BLaER1 (cell line): ENCODE measurements at regions not wholly inside any gene's neighbourhood (a gene's known extent, or its start where the extent isn't known, plus 50 kb on each side); places are given as distances from the start of the nearest gene placed in this dataset.
"Not testable (repeated sequence)": the region's sequence is repeated elsewhere in the genome, so short reads cannot be mapped to it uniquely, and the experiment has no call there.

Source experiments
- H3K27ac ChIP-seq: shearing (Covaris generic); formaldehyde crosslinking; 2 replicates; pipeline ENCODE4 v1.8.1; 2022
- H3K27me3 ChIP-seq: shearing (Covaris generic); formaldehyde crosslinking; 2 replicates; pipeline ENCODE4 v1.8.1; 2022
- H3K36me3 ChIP-seq: shearing (Covaris generic); formaldehyde crosslinking; 2 replicates; pipeline ENCODE4 v1.8.1; 2022
- H3K4me1 ChIP-seq: shearing (Covaris generic); formaldehyde crosslinking; 2 replicates; pipeline ENCODE4 v1.8.1; 2022
- H3K4me2 ChIP-seq: shearing (Covaris generic); formaldehyde crosslinking; 2 replicates; pipeline ENCODE4 v1.8.1; 2022
- H3K4me3 ChIP-seq: shearing (Covaris generic); formaldehyde crosslinking; 2 replicates; pipeline ENCODE4 v1.8.1; 2022
- H3K9ac ChIP-seq: shearing (Covaris generic); formaldehyde crosslinking; 2 replicates; pipeline ENCODE4 v1.8.1; 2022
- H3K9me3 ChIP-seq: shearing (Covaris generic); formaldehyde crosslinking; 2 replicates; pipeline ENCODE4 v1.8.1; 2022
- H4K20me1 ChIP-seq: shearing (Covaris generic); formaldehyde crosslinking; 2 replicates; pipeline ENCODE4 v1.8.1; 2022
- Cebpa-rat ChIP-seq: shearing (Covaris generic); IDR thresholded peaks from 2 replicates; pipeline ENCODE4 v1.8.1; 2022

DNA sequence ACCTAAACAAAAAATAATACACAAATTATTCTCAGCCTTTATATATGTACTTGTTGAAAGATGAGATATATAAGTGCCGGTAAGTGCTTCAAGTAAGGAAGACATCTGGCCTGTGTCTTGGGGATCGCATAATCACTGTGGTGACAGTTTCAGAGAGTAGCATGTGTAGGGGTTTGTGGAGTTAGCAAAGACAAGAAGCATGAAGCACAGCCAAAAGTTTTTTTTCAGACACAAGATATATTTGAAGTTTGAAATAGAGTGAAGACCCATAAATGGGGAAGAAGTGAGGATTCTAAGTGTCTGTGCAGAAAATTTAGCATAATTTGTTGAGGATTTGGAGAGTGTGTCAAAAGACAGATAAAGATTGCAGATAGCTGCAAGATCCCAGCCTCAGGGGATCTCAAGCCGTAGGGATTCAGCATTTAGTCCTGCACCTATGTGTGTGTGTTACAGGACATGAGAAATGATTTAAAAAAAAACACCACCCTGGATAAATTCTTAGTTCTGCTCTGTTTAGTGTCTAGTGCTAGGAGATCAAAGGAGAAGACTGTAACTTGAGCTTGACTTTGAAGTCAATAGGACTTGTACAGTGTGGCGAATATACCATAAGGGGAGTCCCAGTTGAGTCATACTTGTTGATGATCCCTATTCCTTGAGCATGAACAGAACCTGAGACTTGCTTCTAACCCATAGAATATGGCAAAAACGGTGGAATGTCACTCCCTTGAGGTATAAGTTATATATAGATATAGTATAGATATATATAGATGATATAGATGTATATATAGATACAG lies 123.9 kb upstream of the GRM7 start:
- Histone ChIP-seq H3K4me1 (no peaks in the 10 kb centered on the region), H3K27me3 (no peaks in the 10 kb centered on the region), H3K4me2 (no peak overlapping the region), H4K20me1 (no peaks in the 10 kb centered on the region), H3K27ac (no peak overlapping the region), H3K9ac (no peak overlapping the region), H3K36me3 (no peaks in the 10 kb centered on the region), H3K4me3 (no peak overlapping the region), H3K9me3 (no peaks in the 10 kb centered on the region)
- TF ChIP-seq Cebpa-rat: no peak

DNA sequence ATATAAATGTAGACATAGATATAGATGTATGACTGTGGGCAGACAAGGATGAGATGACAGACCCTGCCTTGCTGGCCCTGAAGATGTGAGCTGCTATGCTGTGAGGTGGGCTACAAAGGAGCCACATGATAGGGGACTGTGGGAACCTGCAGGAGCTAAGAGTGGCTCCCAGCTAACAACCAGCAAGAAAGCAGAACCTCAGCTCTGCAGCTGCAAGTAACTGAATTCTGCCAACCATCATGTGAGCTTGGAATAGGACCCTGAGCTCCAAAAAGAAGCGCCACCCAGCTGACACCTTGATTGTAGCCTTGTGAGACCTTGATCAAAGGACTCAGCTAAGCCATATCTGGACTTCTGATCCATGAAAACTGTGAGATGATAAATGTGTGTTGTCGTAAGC lies 123.3 kb upstream of the GRM7 start:
- Histone ChIP-seq H4K20me1 (no peaks in the 10 kb centered on the region), H3K36me3 (no peaks in the 10 kb centered on the region), H3K4me2 (no peak overlapping the region), H3K4me1 (no peaks in the 10 kb centered on the region), H3K27me3 (no peaks in the 10 kb centered on the region), H3K9ac (no peak overlapping the region), H3K9me3 (no peaks in the 10 kb centered on the region), H3K4me3 (no peak overlapping the region), H3K27ac (no peak overlapping the region)
- no peak for TF ChIP-seq Cebpa-rat

- Histone ChIP-seq H3K27ac (no peak overlapping the region), H3K4me2 (no peak overlapping the region), H3K9me3 (no peaks in the 10 kb centered on the region), H3K9ac (no peak overlapping the region), H4K20me1 (no peaks in the 10 kb centered on the region), H3K36me3 (no peaks in the 10 kb centered on the region), H3K27me3 (no peaks in the 10 kb centered on the region), H3K4me3 (no peak overlapping the region), H3K4me1 (no peaks in the 10 kb centered on the region)
- TF ChIP-seq Cebpa-rat: no peak
These were observed 121.6 kb upstream of the GRM7 start for GRCh38 chr3:6739288-6739687.

DNA sequence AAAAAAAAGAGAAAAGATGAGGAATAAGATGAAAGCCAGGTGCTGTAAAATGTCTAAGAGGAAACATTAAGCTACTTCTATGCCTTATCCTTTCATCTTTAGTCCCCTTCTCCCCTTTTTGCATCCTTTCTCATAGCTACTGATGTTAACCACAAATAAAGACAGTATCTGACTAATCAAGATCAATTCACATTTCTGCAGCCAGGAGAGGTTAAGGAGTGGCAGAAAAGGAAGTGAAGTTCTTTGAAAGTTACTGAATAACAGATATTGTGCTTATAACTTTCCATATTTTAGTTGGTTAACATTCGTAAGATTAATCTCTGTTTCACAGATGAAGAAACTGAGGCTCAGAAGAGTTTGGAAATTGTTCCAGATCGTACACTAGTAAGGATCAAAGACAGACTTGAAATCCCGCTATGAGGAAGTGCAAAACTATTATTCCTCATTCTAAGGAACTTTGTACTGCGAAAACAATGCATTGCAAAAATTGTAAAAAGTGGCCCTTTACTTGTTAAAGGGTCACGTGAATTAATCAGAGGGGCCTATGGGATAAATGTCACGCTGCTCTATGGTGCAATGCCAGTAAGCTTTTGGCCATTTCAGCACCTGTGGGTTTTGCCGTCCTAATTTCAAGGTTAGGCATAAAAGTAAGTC lies 117.7 kb upstream of the GRM7 start:
- no peak for TF ChIP-seq Cebpa-rat
- no peaks in the 10 kb centered on the region for H3K36me3 ChIP-seq
- H3K9me3 ChIP-seq: no peaks in the 10 kb centered on the region
- H3K4me1 ChIP-seq: no peaks in the 10 kb centered on the region
- H3K4me3 ChIP-seq: no peak overlapping the region
- H4K20me1 ChIP-seq: no peaks in the 10 kb centered on the region
- H3K27ac ChIP-seq: no peak overlapping the region
- H3K27me3 ChIP-seq: no peaks in the 10 kb centered on the region
- H3K4me2 ChIP-seq: no peak overlapping the region
- H3K9ac ChIP-seq: no peak overlapping the region

GRCh38 chr3:6746443-6746842 lies 114.5 kb upstream of the GRM7 start:
- Histone ChIP-seq H3K9ac (no peak overlapping the region), H3K9me3 (no peaks in the 10 kb centered on the region), H3K4me3 (no peak overlapping the region), H3K27me3 (no peaks in the 10 kb centered on the region), H4K20me1 (no peaks in the 10 kb centered on the region), H3K4me1 (no peaks in the 10 kb centered on the region), H3K4me2 (no peak overlapping the region), H3K27ac (no peak overlapping the region), H3K36me3 (no peaks in the 10 kb centered on the region)
- no peak for TF ChIP-seq Cebpa-rat

DNA sequence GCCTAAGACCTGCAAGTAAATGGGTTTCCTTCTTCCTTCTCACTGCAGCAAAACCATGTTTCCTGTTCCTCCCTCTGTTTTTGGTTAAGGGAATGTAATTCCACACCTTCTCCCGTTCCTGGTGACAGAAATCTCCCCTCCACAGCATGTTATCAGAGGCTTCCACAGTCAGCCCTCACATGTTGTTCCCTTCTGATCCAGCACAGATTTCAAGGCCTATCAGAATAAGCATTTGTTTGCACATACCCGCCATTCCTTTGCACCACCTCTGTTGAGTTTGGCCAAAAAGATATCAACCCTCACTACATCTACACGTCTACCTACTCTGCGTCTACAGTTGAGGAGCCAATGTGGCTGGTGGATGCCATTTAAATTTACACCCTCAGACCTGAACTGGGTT lies 113.9 kb upstream of the GRM7 start:
- no peak overlapping the region for H3K4me2 ChIP-seq
- H3K9ac ChIP-seq: no peak overlapping the region
- no peaks in the 10 kb centered on the region for H3K27me3 ChIP-seq
- H3K4me3 ChIP-seq: no peak overlapping the region
- H3K27ac ChIP-seq: no peak overlapping the region
- H3K9me3 ChIP-seq: no peaks in the 10 kb centered on the region
- no peaks in the 10 kb centered on the region for H3K36me3 ChIP-seq
- no peaks in the 10 kb centered on the region for H3K4me1 ChIP-seq
- TF ChIP-seq Cebpa-rat: no peak
- H4K20me1 ChIP-seq: no peaks in the 10 kb centered on the region

DNA sequence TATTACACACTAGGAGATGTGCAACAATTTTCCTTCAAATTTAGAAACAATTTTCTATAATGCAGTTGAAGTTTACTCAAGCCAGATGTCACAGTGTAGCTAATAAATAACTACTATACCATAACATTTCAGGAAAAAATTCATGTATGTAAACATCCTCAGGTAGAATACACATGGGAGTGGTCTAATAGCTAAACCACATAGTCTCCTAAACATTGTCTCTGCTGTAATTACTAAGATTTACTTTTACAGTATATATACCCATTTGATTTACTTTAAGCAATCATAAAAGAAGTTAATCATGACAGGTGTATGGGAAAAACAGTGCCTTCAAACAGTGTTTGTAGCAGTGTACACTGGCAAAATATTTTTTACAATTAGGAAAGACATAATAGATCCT lies 110.1 kb upstream of the GRM7 start:
- Histone ChIP-seq H3K9me3 (0 out of 2 replicates have a peak, but pooled peaks cover 3% of the 10 kb centered on the region), H3K4me2 (no peak overlapping the region), H3K9ac (no peak overlapping the region), H3K4me1 (no peaks in the 10 kb centered on the region), H4K20me1 (no peaks in the 10 kb centered on the region), H3K27me3 (no peaks in the 10 kb centered on the region), H3K27ac (no peak overlapping the region), H3K36me3 (no peaks in the 10 kb centered on the region), H3K4me3 (no peak overlapping the region)
- TF ChIP-seq Cebpa-rat: no peak

GRCh38 chr3:6753536-6753935 lies 107.4 kb upstream of the GRM7 start:
- Histone ChIP-seq H3K9ac (no peak overlapping the region), H4K20me1 (no peaks in the 10 kb centered on the region), H3K36me3 (no peaks in the 10 kb centered on the region), H3K4me1 (no peaks in the 10 kb centered on the region), H3K9me3 (0 out of 2 replicates have a peak, but pooled peaks cover 3% of the 10 kb centered on the region), H3K4me2 (no peak overlapping the region), H3K27me3 (no peaks in the 10 kb centered on the region), H3K27ac (no peak overlapping the region), H3K4me3 (no peak overlapping the region)
- no peak for TF ChIP-seq Cebpa-rat

GRCh38 chr3:6769532-6770396 lies 91.2 kb upstream of the GRM7 start:
- not testable (repeated sequence) for H3K27me3 ChIP-seq, H3K27ac ChIP-seq, H3K4me2 ChIP-seq, H4K20me1 ChIP-seq, H3K4me1 ChIP-seq, H3K9me3 ChIP-seq, H3K36me3 ChIP-seq, H3K4me3 ChIP-seq, H3K9ac ChIP-seq

DNA sequence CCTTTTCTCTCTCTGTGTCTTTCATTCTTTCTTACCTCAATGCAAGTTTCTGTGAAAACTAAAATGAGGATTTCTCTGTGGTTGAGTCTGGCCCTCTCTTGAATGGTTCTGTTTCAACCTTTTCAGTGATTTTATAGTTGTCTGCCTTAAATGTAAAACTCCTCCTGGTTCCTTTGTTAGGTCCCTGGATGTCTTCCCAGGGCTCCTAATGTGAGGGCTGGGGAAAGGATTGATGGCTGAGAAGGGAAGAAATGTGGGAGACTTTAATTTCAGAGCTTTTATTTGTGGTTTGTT lies 90.6 kb upstream of the GRM7 start:
- Histone ChIP-seq H4K20me1 (no peaks in the 10 kb centered on the region), H3K4me2 (no peak overlapping the region), H3K9ac (no peak overlapping the region), H3K4me1 (no peaks in the 10 kb centered on the region), H3K4me3 (no peak overlapping the region), H3K27me3 (no peaks in the 10 kb centered on the region), H3K36me3 (no peaks in the 10 kb centered on the region), H3K27ac (no peak overlapping the region), H3K9me3 (no peaks in the 10 kb centered on the region)
- TF ChIP-seq Cebpa-rat: no peak
